Mesothelial cell of epicardium (in vitro differentiated cells): ENCODE measurements at regions not wholly inside any gene's neighbourhood (a gene's known extent, or its start where the extent isn't known, plus 50 kb on each side); places are given as distances from the start of the nearest gene placed in this dataset.

ENCODE experiments used
- DNase-seq, 2 experiments: peaks; one replicate each; pipeline ENCODE4 v3.0.0; 2021; ENCODE audit warnings: low spot score in 2 of 2; ENCODE audit not compliant: unreplicated experiment in 2 of 2
- H3K27ac Mint-ChIP-seq: 2 replicates; pipeline ENCODE4 v1.8.0; 2021; ENCODE audit warnings: mixed read lengths
- H3K27me3 Mint-ChIP-seq: 2 replicates; pipeline ENCODE4 v1.8.0; 2021; ENCODE audit warnings: low read depth, mixed read lengths
- H3K36me3 Mint-ChIP-seq: 2 replicates; pipeline ENCODE4 v1.8.0; 2021; ENCODE audit warnings: mixed read lengths
- H3K4me1 Mint-ChIP-seq: 2 replicates; pipeline ENCODE4 v1.8.0; 2021; ENCODE audit warnings: mixed read lengths
- H3K4me3 Mint-ChIP-seq: 2 replicates; pipeline ENCODE4 v1.8.0; 2021; ENCODE audit warnings: mild to moderate bottlenecking, moderate library complexity, mixed read lengths
- H3K9me3 Mint-ChIP-seq: 2 replicates; pipeline ENCODE4 v1.8.0; 2021; ENCODE audit warnings: mixed read lengths
- CTCF ChIP-seq: fragments of 200-600 bp; sonication (generic); IDR thresholded peaks from one replicate; pipeline ENCODE4 v1.5.0; 2021; ENCODE audit warnings: antibody characterized with exemption; ENCODE audit not compliant: unreplicated experiment

- H3K36me3 Mint-ChIP-seq: no peaks in the 10 kb centered on the region
- H3K27ac Mint-ChIP-seq: no peak overlapping the region
- H3K4me1 Mint-ChIP-seq: peaks cover 7% of the 10 kb centered on the region
- DNase-seq: no peak
- H3K4me3 Mint-ChIP-seq: no peak overlapping the region
- H3K27me3 Mint-ChIP-seq: no peaks in the 10 kb centered on the region
- H3K9me3 Mint-ChIP-seq: peaks cover 1% of the 10 kb centered on the region
- TF ChIP-seq CTCF: no peak
Observed at GRCh38 chr6:16818992-16819626, 57.8 kb upstream of the ATXN1 start.

- TF ChIP-seq CTCF: no peak
- no peak for DNase-seq
- Mint-ChIP-seq H3K4me1 (peaks cover 4% of the 10 kb centered on the region), H3K36me3 (peaks cover 3% of the 10 kb centered on the region), H3K9me3 (peaks cover 15% of the 10 kb centered on the region), H3K4me3 (no peak overlapping the region), H3K27me3 (no peaks in the 10 kb centered on the region), H3K27ac (no peak overlapping the region)
Observed at GRCh38 chr6:16817594-16817993, 56.3 kb upstream of the ATXN1 start.

GRCh38 chr6:16816891-16817290 is 55.6 kb upstream of the ATXN1 start:
- no peak for DNase-seq
- H3K36me3 Mint-ChIP-seq: peaks cover 3% of the 10 kb centered on the region
- no peaks in the 10 kb centered on the region for H3K27me3 Mint-ChIP-seq
- no peak overlapping the region for H3K4me3 Mint-ChIP-seq
- no peak overlapping the region for H3K27ac Mint-ChIP-seq
- no peak for TF ChIP-seq CTCF
- H3K9me3 Mint-ChIP-seq: peaks cover 22% of the 10 kb centered on the region
- peaks cover 2% of the 10 kb centered on the region for H3K4me1 Mint-ChIP-seq

GRCh38 chr6:16812993-16813392 is 51.7 kb upstream of the ATXN1 start:
- Mint-ChIP-seq H3K4me3 (no peak overlapping the region), H3K27me3 (no peaks in the 10 kb centered on the region), H3K4me1 (peaks cover 2% of the 10 kb centered on the region), H3K36me3 (peaks cover 17% of the 10 kb centered on the region), H3K9me3 (peaks cover 50% of the 10 kb centered on the region), H3K27ac (no peak overlapping the region)
- DNase-seq: no peak
- no peak for TF ChIP-seq CTCF

- TF ChIP-seq CTCF: no peak
- Mint-ChIP-seq H3K4me1 (peaks cover 2% of the 10 kb centered on the region), H3K36me3 (peaks cover 17% of the 10 kb centered on the region), H3K27me3 (no peaks in the 10 kb centered on the region), H3K27ac (no peak overlapping the region), H3K4me3 (no peak overlapping the region), H3K9me3 (peaks cover 50% of the 10 kb centered on the region)
- no peak for DNase-seq
Observed at GRCh38 chr6:16811277-16811979, 50.2 kb upstream of the ATXN1 start.
